IMR-90 (cell line): ENCODE measurements at regions not wholly inside any gene's neighbourhood (a gene's known extent, or its start where the extent isn't known, plus 50 kb on each side); places are given as distances from the start of the nearest gene placed in this dataset.

Experiments used
- ATAC-seq: fragments of 200-7000 bp; cut with Tn5 transposase; 2 replicates; pipeline ENCODE4 v1.9.1; 2020; ENCODE audit warnings: low read depth, mild to moderate bottlenecking, moderate library complexity
- BruUV-seq: library from RNA; stranded (reverse); fragments of 400-500 nt; replicated peaks from 2 replicates; lab custom pipeline; 2021; lab: Mats Ljungman, UMichigan
- CTCF ChIA-PET: fragments of 300-600 bp; formaldehyde crosslinking; extraction: SDS; loops from one replicate; lab custom pipeline; 2021; ENCODE audit warnings: antibody characterized with exemption; lab: Yijun Ruan, JAX
- POLR2A ChIA-PET: fragments of 300-600 bp; sonication (Branson Sonifier 250); formaldehyde crosslinking; loops from one replicate; lab custom pipeline; 2022; ENCODE audit warnings: antibody characterized with exemption; ENCODE audit not compliant: unreplicated experiment; lab: Charles Lee
- DNase-seq: peaks from one replicate; pipeline ENCODE4 v3.0.0; 2013
- H2AFZ ChIP-seq: replicated peaks from 2 replicates; pipeline ENCODE3; 2013; ENCODE audit warnings: low read length, mild to moderate bottlenecking; ENCODE audit not compliant: poor library complexity
- H2AK5ac ChIP-seq: 2 replicates; pipeline ENCODE4 v1.6.1; 2013; ENCODE audit warnings: low read depth, low read length, inconsistent platforms
- H2AK9ac ChIP-seq: replicated peaks from 2 replicates; pipeline ENCODE3; 2013; ENCODE audit warnings: mild to moderate bottlenecking, low read depth, low read length, moderate library complexity; ENCODE audit not compliant: poor library complexity
- H2BK120ac ChIP-seq: 2 replicates; pipeline ENCODE4 v1.6.1; 2013; ENCODE audit warnings: low read depth, low read length, inconsistent platforms
- H2BK15ac ChIP-seq: 3 replicates; pipeline ENCODE4 v1.6.1; 2013; ENCODE audit warnings: low read depth, low read length, inconsistent platforms
- H2BK20ac ChIP-seq: 2 replicates; pipeline ENCODE4 v1.6.1; 2013; ENCODE audit warnings: low read depth, mild to moderate bottlenecking, inconsistent platforms, low read length, moderate library complexity
- H2BK5ac ChIP-seq: 2 replicates; pipeline ENCODE4 v1.6.1; 2013; ENCODE audit warnings: mild to moderate bottlenecking, low read depth, low read length, inconsistent platforms; ENCODE audit not compliant: poor library complexity, severe bottlenecking
- H3K14ac ChIP-seq: replicated peaks from 2 replicates; pipeline ENCODE4 v1.6.1; 2013; ENCODE audit warnings: low read depth, low read length, inconsistent platforms
- H3K18ac ChIP-seq: 2 replicates; pipeline ENCODE4 v1.6.1; 2013; ENCODE audit warnings: low read depth, low read length, control low read depth
- H3K23ac ChIP-seq: 2 replicates; pipeline ENCODE4 v1.6.1; 2013; ENCODE audit warnings: low read depth, low read length, inconsistent platforms
- H3K27ac ChIP-seq: 2 replicates; pipeline ENCODE4 v1.5.1; 2013; ENCODE audit warnings: mild to moderate bottlenecking, control low read depth, low read length; ENCODE audit not compliant: insufficient read depth
- H3K27me3 ChIP-seq: 2 replicates; pipeline ENCODE4 v1.6.1; 2013; ENCODE audit warnings: low read length; ENCODE audit not compliant: control insufficient read depth, insufficient read depth
- H3K36me3 ChIP-seq: 2 replicates; pipeline ENCODE4 v1.6.1; 2013; ENCODE audit warnings: low read length, mixed read lengths; ENCODE audit not compliant: control insufficient read depth, insufficient read depth
- H3K4ac ChIP-seq: 2 replicates; pipeline ENCODE4 v1.6.1; 2013; ENCODE audit warnings: low read depth, low read length, inconsistent platforms
- H3K4me1 ChIP-seq: 2 replicates; pipeline ENCODE4 v1.6.1; 2013; ENCODE audit warnings: low read length, mixed read lengths; ENCODE audit not compliant: control insufficient read depth, insufficient read depth
- H3K4me2 ChIP-seq: 2 replicates; pipeline ENCODE4 v1.6.1; 2013; ENCODE audit warnings: low read depth, mild to moderate bottlenecking, control low read depth, low read length, moderate library complexity
- H3K4me3 ChIP-seq: 2 replicates; pipeline ENCODE4 v1.5.1; 2013; ENCODE audit warnings: low read depth, mild to moderate bottlenecking, control low read depth, low read length, moderate library complexity; ENCODE audit not compliant: insufficient read depth
- H3K56ac ChIP-seq: 2 replicates; pipeline ENCODE4 v1.6.1; 2013; ENCODE audit warnings: low read length, inconsistent platforms; ENCODE audit not compliant: insufficient read depth; ENCODE audit errors: extremely low read depth
- H3K79me1 ChIP-seq, 2 experiments: 2 replicates each; pipeline ENCODE4 v1.6.1; 2013; ENCODE audit warnings: low read length in 2 of 2, inconsistent platforms in 1 of 2, low read depth in 1 of 2
- H3K9ac ChIP-seq: 2 replicates; pipeline ENCODE4 v1.6.1; 2013; ENCODE audit warnings: low read depth, low read length, control low read depth
- H3K9me1 ChIP-seq: 2 replicates; pipeline ENCODE4 v1.6.1; 2013; ENCODE audit warnings: low read length, inconsistent platforms; ENCODE audit not compliant: insufficient read depth
- H3K9me3 ChIP-seq: 2 replicates; pipeline ENCODE4 v1.6.1; 2013; ENCODE audit warnings: low read length; ENCODE audit not compliant: control insufficient read depth, insufficient read depth
- H4K20me1 ChIP-seq: 2 replicates; pipeline ENCODE4 v1.6.1; 2013; ENCODE audit warnings: low read length, inconsistent platforms; ENCODE audit not compliant: insufficient read depth
- H4K5ac ChIP-seq: 2 replicates; pipeline ENCODE4 v1.6.1; 2013; ENCODE audit warnings: mild to moderate bottlenecking, low read depth, low read length, control low read depth
- H4K8ac ChIP-seq, 2 experiments: 2 replicates each; pipeline ENCODE4 v1.6.1; 2013; ENCODE audit warnings: low read depth in 2 of 2, low read length in 2 of 2, control low read depth in 1 of 2, inconsistent platforms in 1 of 2
- H4K91ac ChIP-seq: 2 replicates; pipeline ENCODE4 v1.6.1; 2013; ENCODE audit warnings: low read depth, low read length, inconsistent platforms; ENCODE audit not compliant: insufficient read depth
- BHLHE40 ChIP-seq: fragments of 150-350 bp; IDR thresholded peaks from 2 replicates; pipeline ENCODE4 v1.6.1; 2016; ENCODE audit warnings: mild to moderate bottlenecking, low read depth, low read length
- CEBPB ChIP-seq: IDR thresholded peaks from 2 replicates; pipeline ENCODE4 v1.6.1; 2012; ENCODE audit warnings: low read depth, low read length, improper control_type of control experiment
- CHD1 ChIP-seq: IDR thresholded peaks from 2 replicates; pipeline ENCODE4 v1.6.1; 2012; ENCODE audit warnings: low read depth, low read length, improper control_type of control experiment
- FOS ChIP-seq: fragments of 150-350 bp; IDR thresholded peaks from 2 replicates; pipeline ENCODE4 v1.6.1; 2016; ENCODE audit warnings: low read depth, low read length
- MAZ ChIP-seq: IDR thresholded peaks from 2 replicates; pipeline ENCODE4 v1.6.1; 2012; ENCODE audit warnings: low read depth, mild to moderate bottlenecking, low read length, improper control_type of control experiment, moderate library complexity, borderline replicate concordance
- POLR2A ChIP-seq: IDR thresholded peaks from 2 replicates; pipeline ENCODE4 v1.6.1; 2012; ENCODE audit warnings: mild to moderate bottlenecking, low read depth, low read length
- RCOR1 ChIP-seq: IDR thresholded peaks from 2 replicates; pipeline ENCODE4 v1.6.1; 2012; ENCODE audit warnings: mild to moderate bottlenecking, low read length, improper control_type of control experiment; ENCODE audit not compliant: insufficient replicate concordance
- RFX5 ChIP-seq: IDR thresholded peaks from 2 replicates; pipeline ENCODE4 v1.8.0; 2012; ENCODE audit warnings: low read depth, mild to moderate bottlenecking, low read length, moderate library complexity
- SMC3 ChIP-seq: fragments of 150-350 bp; IDR thresholded peaks from 2 replicates; pipeline ENCODE4 v1.6.1; 2016; ENCODE audit warnings: low read depth, mild to moderate bottlenecking, antibody characterized with exemption, low read length, moderate library complexity
- USF2 ChIP-seq: fragments of 150-350 bp; IDR thresholded peaks from 2 replicates; pipeline ENCODE4 v1.6.1; 2017; ENCODE audit warnings: mild to moderate bottlenecking, antibody characterized with exemption, low read length, low read depth
- WGBS, 2 experiments: methylation state at CpG; one replicate each; pipeline versions ENCODE4 v1.1.5 to v1.1.7; 2013; ENCODE audit warnings: missing lambda C conversion rate in 2 of 2; ENCODE audit not compliant: insufficient read length in 1 of 2; ENCODE audit errors: extremely low coverage in 2 of 2; 5-methylcytosine and 5-hydroxymethylcytosine counted together
- dilution Hi-C: fragments of 300-500 bp; cut with HindIII; formaldehyde crosslinking; loops from one replicate; pipeline ENCODE4 v1.14.3; 2018; ENCODE audit warnings: low sequenced_read_pairs; ENCODE audit not compliant: unreplicated experiment
- in situ Hi-C: fragments of 300-500 bp; cut with MboI; formaldehyde crosslinking; loops from 3 replicates; pipeline ENCODE4 v1.14.3; 2019; ENCODE audit warnings: low sequenced_read_pairs, inconsistent platforms, mixed read lengths
- intact Hi-C: fragments of 100-400 bp; cut with micrococcal nuclease; formaldehyde crosslinking; loops from 2 replicates; pipeline ENCODE4 v1.10.0; 2022

GRCh38 chr6:5865506-5866031, 141.2 kb downstream of the NRN1 start:
- no peak overlapping the region for H2AK5ac ChIP-seq
- H4K5ac ChIP-seq = no peak overlapping the region
- intact Hi-C loops = no loop called here
- no peaks in the 10 kb centered on the region for H3K36me3 ChIP-seq
- H2BK15ac ChIP-seq = no peak overlapping the region
- no peak overlapping the region for H3K4me3 ChIP-seq
- WGBS, 2 experiments = no CpG with 5 or more reads among the region's 3 CpGs
- no peak overlapping the region for H3K4me2 ChIP-seq
- no peak overlapping the region for H3K14ac ChIP-seq
- CTCF ChIA-PET = no interaction called here
- H2AK9ac ChIP-seq = no peak overlapping the region
- H2BK5ac ChIP-seq = no peak overlapping the region
- H3K4me1 ChIP-seq = no peaks in the 10 kb centered on the region
- H3K9me3 ChIP-seq = peaks cover 6% of the 10 kb centered on the region
- POLR2A ChIA-PET = no interaction called here
- no peaks in the 10 kb centered on the region for H3K79me1 ChIP-seq
- H3K9me1 ChIP-seq = no peaks in the 10 kb centered on the region
- in situ Hi-C loops = no loop called here
- H3K23ac ChIP-seq = no peak overlapping the region
- no peaks in the 10 kb centered on the region for H4K20me1 ChIP-seq
- no peak overlapping the region for H3K27ac ChIP-seq
- H3K27me3 ChIP-seq = no peaks in the 10 kb centered on the region
- no peak for DNase-seq
- no peak for ATAC-seq
- H3K9ac ChIP-seq = no peak overlapping the region
- H4K91ac ChIP-seq = no peak overlapping the region
- TF ChIP-seq CEBPB = no peak
- TF ChIP-seq POLR2A = no peak
- TF ChIP-seq RCOR1 = no peak
- TF ChIP-seq CHD1 = no peak
- no peak for TF ChIP-seq BHLHE40
- TF ChIP-seq MAZ = no peak
- TF ChIP-seq SMC3 = no peak
- TF ChIP-seq FOS = no peak
- no peak for TF ChIP-seq USF2
- no peak for TF ChIP-seq RFX5
- no peak overlapping the region for H4K8ac ChIP-seq
- no peak overlapping the region for H2AFZ ChIP-seq
- BruUV-seq = no TSS peak
- no peak overlapping the region for H3K4ac ChIP-seq
- no peak overlapping the region for H2BK120ac ChIP-seq
- H3K56ac ChIP-seq = no peak overlapping the region
- H2BK20ac ChIP-seq = no peak overlapping the region
- no peak overlapping the region for H3K18ac ChIP-seq
- dilution Hi-C loops = no loop called here
